ENCODE measurements at regions not wholly inside any gene's neighbourhood (a gene's known extent, or its start where the extent isn't known, plus 50 kb on each side); places are given as distances from the start of the nearest gene placed in this dataset.

- Histone ChIP-seq H3K4me1 (no peaks in the 10 kb centered on the region), H3K27me3 (no peaks in the 10 kb centered on the region), H3K27ac (no peak overlapping the region), H3K4me3 (no peak overlapping the region), H3K36me3 (no peaks in the 10 kb centered on the region), H3K9me3 (no peaks in the 10 kb centered on the region)
- intact Hi-C loops (cut with DNase I): no loop called here
- ATAC-seq (peak in 1 of 4 donors; percentile 60), DNase-seq (no peak)
- no peak for TF ChIP-seq POLR2A (IDR thresholded peaks at IDR 0.05)
- TF ChIP-seq CTCF (IDR thresholded peaks at IDR 0.05): no peak
- WGBS (ENCODE audit: insufficient coverage, low coverage, low lambda C conversion rate, missing lambda C conversion rate): 22% methylated on average over 2 of the region's 3 CpGs
Measured at GRCh38 chr2:224145751-224146355, 106.8 kb upstream of the SERPINE2 start.

- DNase-seq (no peak), ATAC-seq (no peak)
- Histone ChIP-seq H3K36me3 (no peaks in the 10 kb centered on the region), H3K9me3 (no peaks in the 10 kb centered on the region), H3K4me3 (no peak overlapping the region), H3K27ac (no peak overlapping the region), H3K4me1 (no peaks in the 10 kb centered on the region), H3K27me3 (no peaks in the 10 kb centered on the region)
- TF ChIP-seq CTCF (IDR thresholded peaks at IDR 0.05) (no peak), POLR2A (IDR thresholded peaks at IDR 0.05) (no peak)
- 18% methylated on average over 1 of the region's 1 CpG for WGBS (ENCODE audit: insufficient coverage, low coverage, low lambda C conversion rate, missing lambda C conversion rate)
- intact Hi-C loops (cut with DNase I): no loop called here
Measured at GRCh38 chr2:224143526-224143925, 104.4 kb upstream of the SERPINE2 start.

GRCh38 chr2:224142397-224143312 is 103.6 kb upstream of the SERPINE2 start:
- no peaks in the 10 kb centered on the region for H3K9me3 ChIP-seq
- intact Hi-C loops (cut with DNase I): no loop called here
- 27% methylated on average over 4 of the region's 4 CpGs for WGBS (ENCODE audit: insufficient coverage, low coverage, low lambda C conversion rate, missing lambda C conversion rate)
- H3K4me1 ChIP-seq: no peaks in the 10 kb centered on the region
- no peak overlapping the region for H3K4me3 ChIP-seq
- no peak overlapping the region for H3K27ac ChIP-seq
- no peak for TF ChIP-seq POLR2A (IDR thresholded peaks at IDR 0.05)
- no peak for TF ChIP-seq CTCF (IDR thresholded peaks at IDR 0.05)
- DNase-seq (no peak), ATAC-seq (no peak)
- no peaks in the 10 kb centered on the region for H3K27me3 ChIP-seq
- H3K36me3 ChIP-seq: no peaks in the 10 kb centered on the region

- Histone ChIP-seq H3K9me3 (no peaks in the 10 kb centered on the region), H3K4me1 (no peaks in the 10 kb centered on the region), H3K36me3 (no peaks in the 10 kb centered on the region), H3K27ac (no peak overlapping the region), H3K27me3 (no peaks in the 10 kb centered on the region), H3K4me3 (no peak overlapping the region)
- TF ChIP-seq CTCF (IDR thresholded peaks at IDR 0.05): no peak
- TF ChIP-seq POLR2A (IDR thresholded peaks at IDR 0.05): no peak
- no peak for ATAC-seq
- intact Hi-C loops (cut with DNase I): no loop called here
- DNase-seq: no peak
- WGBS (ENCODE audit: insufficient coverage, low coverage, low lambda C conversion rate, missing lambda C conversion rate): 55% methylated on average over 4 of the region's 4 CpGs
Measured at GRCh38 chr2:224141304-224141703, 102.2 kb upstream of the SERPINE2 start.

Data from right lobe of liver (tissue), 6 donors.